ENCODE measurements at regions not wholly inside any gene's neighbourhood (a gene's known extent, or its start where the extent isn't known, plus 50 kb on each side); places are given as distances from the start of the nearest gene placed in this dataset.
"Not testable (repeated sequence)": the region's sequence is repeated elsewhere in the genome, so short reads cannot be mapped to it uniquely, and the experiment has no call there.

DNA sequence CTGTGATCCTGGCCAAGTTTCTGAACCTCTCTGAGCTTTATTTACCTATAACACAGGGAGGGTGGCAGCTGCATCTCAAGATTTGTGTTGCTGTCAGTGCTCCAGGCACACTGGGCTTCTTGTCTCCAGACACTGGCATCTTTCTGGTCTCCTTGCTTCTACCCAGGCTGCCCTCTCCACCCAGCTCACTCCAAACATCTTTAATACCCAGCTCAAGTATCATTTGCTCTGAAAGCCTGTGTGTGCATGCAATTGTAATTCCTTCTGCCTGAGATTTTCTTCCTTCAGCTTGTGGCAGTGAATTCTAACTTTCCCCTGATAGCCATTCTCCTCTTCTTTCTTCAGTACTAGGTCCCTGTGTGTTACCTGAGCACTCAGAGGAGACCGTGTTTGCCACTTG, 50.7 kb upstream of the USP7 start:
- no peak for DNase-seq

DNA sequence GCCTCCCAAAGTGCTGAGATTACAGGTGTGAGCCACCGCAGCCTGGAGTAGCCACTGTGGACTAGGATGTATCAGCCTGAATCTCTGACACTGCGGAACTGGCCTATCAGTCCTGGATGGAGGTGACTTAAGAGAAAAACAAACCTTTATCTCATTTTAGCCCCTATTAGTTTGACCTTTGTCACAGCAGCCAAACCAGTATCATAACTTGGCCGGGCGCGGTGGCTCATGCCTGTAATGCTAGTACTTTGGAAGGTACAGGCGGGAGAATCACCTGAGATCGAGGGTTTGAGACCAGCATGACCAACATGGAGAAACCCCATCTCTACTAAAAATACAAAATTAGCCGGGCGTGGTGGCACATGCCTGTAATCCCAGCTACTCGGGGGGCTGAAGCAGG, 51.8 kb upstream of the USP7 start:
- DNase-seq: no peak

DNA sequence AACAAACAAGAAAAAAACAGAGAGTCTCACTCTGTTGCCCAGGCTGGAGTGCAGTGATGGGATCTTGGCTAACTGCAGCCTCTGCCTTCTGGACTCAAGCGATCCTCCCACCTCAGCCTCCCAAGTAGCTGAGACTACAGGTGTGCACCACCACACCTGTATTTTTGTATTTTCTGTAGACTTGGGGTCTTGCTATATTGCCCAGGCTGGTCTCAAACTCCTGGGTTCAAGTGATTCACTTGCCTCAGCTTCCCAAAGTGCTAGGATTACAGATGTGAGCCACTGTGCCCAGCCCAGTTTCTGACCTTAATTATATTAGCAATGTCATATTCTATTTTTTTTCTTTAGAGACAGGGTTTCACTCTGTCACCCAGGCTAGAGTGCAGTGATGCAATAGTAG, 52.3 kb upstream of the USP7 start:
- DNase-seq: not testable (repeated sequence)

DNA sequence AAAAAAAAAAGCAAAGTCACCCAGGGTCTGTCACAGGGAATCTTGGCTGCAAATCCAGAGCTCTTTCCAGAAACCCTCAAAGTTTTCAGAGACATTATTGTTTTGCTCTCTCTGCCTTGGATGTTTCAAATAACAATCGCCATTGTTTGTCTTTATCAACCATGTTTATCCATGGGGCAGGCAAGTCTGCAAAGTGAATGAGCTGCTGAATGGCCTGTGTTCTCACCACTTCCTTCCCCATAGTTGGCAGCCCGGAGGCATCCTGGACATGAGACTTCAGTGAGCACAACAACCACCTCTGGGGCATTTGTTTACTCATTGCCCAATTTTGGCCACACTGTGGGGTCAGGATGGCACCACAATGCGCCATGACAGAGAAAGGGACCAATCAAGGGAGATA, 53.1 kb upstream of the USP7 start:
- DNase-seq: no peak

DNA sequence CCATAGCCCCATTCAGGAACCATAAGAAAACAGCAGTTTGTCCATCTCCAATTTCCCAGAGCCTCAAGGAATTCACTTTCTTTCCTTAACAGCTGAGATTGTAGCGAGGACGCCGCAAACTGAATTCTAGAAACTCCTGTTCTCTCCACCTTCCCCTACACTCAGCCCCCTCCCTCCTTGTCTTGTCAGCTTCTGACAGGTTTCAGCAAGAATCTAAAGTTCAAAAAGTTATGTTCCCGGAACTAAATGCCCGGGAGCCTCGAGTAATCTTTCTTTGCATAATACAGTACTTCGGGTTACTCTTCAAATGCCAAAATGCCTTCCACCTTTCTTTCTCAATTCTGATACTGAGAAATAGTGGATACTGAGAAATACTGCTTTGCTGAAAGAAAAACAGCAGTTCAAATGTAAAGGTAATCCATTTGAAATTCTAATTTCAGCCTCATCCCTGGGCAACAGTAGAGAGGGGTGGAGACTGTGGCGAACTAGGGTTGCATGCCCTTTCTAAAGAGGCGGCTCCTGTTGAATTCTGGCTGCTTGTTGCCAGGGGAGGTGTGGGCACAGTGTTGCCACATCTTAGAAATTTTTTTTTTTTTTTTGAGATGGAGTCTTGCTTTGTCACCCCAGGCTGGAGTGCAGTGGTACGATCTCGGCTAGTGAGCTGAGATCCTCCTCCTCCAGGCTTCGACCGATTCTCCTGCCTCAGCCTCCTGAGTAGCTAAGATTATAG, 63.5 kb upstream of the USP7 start:
- DNase-seq: no peak

DNA sequence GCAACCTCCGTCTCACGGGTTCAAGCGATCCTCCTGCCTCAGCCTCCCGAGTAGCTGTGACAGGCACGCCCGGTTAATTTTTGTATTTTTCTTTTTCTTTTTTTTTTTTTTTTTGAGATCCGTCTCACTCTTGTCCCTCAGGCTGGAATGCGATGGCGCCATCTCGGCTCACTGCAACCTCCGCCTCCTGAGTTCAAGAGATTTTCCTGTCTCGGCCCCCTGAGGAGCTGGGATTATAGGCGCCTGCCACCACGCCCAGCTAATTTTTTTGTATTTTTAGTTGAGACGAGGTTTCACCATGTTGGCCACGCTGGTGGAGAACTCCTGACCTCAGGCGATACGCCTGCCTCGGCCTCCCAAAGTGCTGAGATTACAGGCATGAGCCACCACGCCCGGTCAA, 63.0 kb upstream of the HAPSTR1 start:
- DNase-seq: not testable (repeated sequence)

DNA sequence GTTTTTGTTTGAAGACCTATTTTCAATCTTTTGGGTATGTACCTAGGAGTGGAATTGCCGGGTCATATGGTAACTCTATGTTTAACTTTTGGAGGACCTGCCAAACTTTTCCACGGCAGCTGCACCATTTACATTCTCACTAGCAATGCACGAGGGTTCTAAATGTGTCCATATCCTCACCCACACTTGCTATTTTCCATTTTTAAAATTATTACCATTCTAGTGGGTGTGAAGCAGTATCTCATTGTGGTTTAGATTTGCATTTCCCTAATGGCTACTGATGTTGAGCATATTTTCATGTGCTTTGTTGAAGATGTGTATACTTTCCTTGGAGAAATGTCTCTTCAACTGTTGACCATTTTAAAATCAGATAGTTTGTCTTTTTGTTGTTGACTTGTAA, 60.3 kb upstream of the HAPSTR1 start:
- DNase-seq: no peak

DNA sequence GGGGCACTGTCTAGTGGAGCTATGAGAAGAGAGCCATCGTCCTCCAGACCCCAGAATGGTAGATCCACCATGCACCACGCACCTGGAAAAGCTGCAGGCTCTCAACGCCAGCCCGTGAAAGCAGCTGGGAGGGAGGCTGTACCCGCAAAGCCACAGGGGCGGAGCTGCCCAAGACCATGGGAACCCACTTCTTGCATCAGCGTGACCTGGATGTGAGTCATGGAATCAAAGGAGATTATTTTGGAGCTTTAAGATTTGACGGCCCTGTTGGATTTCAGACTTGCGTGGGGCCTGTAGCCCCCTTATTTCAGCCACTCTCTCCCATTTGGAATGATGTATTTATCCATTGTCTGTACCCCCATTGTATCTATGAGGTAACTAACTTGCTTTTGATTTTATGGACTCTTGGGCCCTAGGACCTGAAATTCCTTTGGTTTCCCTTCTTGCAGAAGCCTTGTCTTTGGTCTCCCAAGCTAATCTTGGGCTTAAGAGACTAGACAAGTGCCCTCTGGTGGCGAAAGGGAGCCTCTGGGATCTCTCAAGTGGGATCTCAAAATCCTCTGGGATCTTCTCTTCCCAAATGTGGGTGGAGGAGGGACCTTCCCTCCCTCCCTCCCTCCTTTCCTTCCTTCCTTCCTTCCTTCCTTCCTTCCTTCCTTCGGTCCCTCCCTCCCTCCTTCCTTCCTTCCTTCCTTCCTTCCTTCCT, 58.2 kb upstream of the HAPSTR1 start:
- DNase-seq: peak; percentile 39

DNA sequence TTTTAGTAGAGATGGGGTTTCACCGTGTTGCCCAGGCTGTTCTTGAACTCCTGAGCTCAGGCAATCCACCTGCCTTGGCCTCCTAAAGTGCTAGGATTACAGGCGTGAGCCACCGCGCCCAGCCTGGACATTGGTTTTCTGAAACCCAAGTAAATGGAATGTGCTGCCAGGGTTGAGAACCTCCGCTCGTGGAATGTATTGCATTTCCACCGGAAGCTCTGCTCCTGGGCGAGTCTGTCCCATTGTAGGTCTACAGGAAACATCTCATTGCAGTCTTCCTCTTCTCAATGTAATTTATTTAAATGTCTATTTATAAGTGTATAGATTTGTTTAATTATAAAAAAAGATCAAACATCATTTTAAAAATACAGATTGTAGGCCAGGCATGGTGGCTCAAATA, 57.4 kb upstream of the HAPSTR1 start:
- DNase-seq: no peak

DNA sequence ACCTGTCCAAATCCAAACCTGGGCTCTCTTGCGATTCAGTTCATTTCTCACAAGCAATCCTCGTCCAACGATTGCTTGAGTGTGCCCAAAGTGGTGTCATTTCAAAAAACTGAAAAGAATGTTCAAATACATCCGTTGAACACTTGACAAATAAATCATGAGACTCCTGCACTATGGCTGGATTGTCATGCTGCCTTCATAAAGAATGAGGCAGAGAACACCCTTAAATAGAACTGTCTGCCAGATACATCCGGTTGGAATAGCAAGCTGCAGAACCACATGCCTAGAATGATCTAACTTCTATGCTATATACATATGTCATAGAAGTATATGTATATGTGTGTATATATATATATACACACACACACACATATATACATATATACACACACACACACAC, 55.4 kb upstream of the HAPSTR1 start:
- no peak for DNase-seq

DNA sequence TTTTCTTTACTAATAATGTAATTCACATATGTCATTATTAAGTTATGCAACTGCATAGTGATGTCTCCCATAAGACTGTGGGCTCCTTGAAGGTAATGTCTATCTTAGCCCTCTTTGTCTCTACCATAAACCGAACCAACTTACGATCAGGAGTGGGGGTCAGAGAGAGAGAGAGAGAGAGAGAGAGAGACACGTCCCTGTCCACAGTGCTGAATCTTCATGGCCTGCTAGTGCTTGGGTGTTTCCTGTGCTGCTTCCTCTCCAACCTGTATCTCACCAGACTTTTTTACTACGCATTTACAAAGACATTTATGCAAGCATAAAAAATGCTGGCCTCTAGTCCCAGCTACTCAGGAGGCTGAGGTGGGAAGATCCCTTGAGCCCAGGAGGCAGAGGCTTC, 52.2 kb upstream of the HAPSTR1 start:
- peak; percentile 50 for DNase-seq

DNA sequence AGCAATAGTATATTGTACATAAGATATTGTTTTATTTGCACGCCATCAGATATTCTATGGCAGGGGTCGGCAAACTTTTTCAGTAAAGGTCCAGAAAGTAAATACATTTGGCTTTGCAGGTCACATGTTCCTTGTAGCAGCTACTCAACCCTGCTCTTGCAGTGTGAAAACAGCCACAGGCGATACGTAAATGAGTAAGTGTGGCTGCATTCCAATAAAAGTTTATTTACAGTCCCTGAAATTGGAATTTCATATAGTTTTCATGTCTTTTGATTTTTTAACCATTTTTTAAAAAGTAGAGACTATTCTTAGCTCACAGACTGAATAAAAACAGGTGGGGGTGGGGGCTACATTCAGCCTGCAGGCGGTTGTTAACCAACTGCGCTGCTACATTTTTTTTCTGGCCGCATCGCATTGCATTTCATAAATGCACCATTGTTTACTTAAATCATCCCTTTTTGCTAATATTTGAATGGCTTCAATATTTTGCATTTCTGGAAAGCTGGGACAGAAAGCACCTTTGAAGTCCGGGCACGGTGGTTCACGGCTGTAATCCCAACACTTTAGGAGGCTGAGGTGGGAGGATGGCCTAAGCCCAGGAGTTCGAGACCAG, 50.5 kb upstream of the HAPSTR1 start:
- no peak for DNase-seq

All from RPMI8226 (cell line).